GM12875 (cell line): ENCODE measurements at regions not wholly inside any gene's neighbourhood (a gene's known extent, or its start where the extent isn't known, plus 50 kb on each side); places are given as distances from the start of the nearest gene placed in this dataset.

Source experiments
- H3K4me3 ChIP-seq: one replicate; pipeline ENCODE4 v1.5.1; 2011; ENCODE audit warnings: low read depth, low read length, control low read depth
- CTCF ChIP-seq: IDR thresholded peaks from 2 replicates; pipeline ENCODE4 v1.5.1; 2011; ENCODE audit warnings: low read depth, mild to moderate bottlenecking, control low read depth, inconsistent platforms, low read length, moderate library complexity, borderline replicate concordance; ENCODE audit not compliant: insufficient read depth

- H3K4me3 ChIP-seq = no peak overlapping the region
- no peak for TF ChIP-seq CTCF
These were observed 480.6 kb downstream of the NR2F1-AS1 start for GRCh38 chr5:93100428-93100827.

DNA sequence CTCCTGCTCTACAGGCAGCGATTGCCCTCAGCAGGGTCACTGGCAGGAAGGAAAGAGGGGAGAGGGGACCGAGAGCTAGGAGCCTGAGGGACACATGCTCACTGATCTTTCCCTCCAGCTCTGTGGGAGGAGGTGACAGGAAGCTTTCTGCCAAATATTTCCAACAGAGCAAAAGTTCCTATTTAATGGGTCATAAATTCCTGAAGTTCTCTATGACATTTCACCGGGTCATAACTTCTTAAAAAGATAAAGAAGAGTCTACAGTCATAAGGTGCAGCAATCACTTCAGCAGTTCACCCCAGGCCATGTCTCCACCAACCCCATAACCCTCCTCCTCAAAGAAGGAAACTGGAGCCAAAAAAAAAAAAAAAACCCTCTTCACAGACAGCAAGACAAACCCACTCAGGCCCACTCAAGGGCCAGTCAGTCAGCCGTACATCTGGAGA lies 481.1 kb downstream of the NR2F1-AS1 start:
- no peak overlapping the region for H3K4me3 ChIP-seq
- TF ChIP-seq CTCF = no peak

- no peak overlapping the region for H3K4me3 ChIP-seq
- TF ChIP-seq CTCF = no peak
These were observed 484.5 kb downstream of the NR2F1-AS1 start for GRCh38 chr5:93096561-93096960.

- H3K4me3 ChIP-seq = no peak overlapping the region
- no peak for TF ChIP-seq CTCF
These were observed 488.5 kb downstream of the NR2F1-AS1 start for GRCh38 chr5:93092349-93093105.

GRCh38 chr5:93090698-93091097 lies 490.3 kb downstream of the NR2F1-AS1 start:
- no peak for TF ChIP-seq CTCF
- H3K4me3 ChIP-seq = no peak overlapping the region

DNA sequence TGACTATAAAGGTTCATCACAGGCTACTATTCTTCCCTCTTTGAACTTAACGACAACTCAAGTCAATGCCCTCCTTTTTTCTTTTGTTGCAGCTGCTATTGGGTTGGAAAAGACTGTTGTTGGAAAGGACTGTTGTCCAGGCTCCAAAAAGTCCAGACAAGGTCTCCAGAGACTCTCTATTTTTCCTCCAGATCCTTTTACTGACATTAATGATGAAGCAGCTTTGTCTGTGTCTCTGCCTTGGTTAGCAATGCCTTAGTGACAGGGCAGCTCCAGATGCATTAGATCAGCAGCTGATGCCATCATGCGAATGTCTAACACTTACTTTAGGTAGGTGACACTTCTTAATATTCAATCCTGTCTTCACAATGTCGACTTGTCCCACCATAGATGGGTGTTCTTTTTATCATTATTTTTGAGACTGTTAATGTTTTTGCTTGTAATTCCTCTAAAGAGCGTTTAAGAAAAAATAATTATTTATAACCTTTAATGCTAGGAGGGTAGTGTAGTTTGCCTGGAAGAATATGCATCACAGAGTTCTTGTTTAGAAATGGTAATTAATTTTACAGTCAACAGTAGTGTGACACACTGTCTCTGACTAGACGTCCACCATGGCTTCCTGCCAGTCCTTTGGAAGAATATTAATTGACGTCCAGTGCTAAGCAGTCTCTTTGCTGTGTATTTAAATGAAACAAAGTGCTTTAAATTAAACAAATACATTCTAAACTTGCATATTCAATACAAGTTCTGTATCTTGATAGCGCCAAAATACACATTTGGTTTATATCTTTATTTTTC lies 492.2 kb downstream of the NR2F1-AS1 start:
- TF ChIP-seq CTCF = no peak
- no peak overlapping the region for H3K4me3 ChIP-seq
